Stimulated activated naive CD8-positive, alpha-beta T cell treated with anti-CD3 and anti-CD28 coated beads, Interleukin-15, Interleukin-2, amounts not matched to agents 100 ng/mL and 50 ng/mL, for 24 hours (primary cell): ENCODE measurements at regions not wholly inside any gene's neighbourhood (a gene's known extent, or its start where the extent isn't known, plus 50 kb on each side); places are given as distances from the start of the nearest gene placed in this dataset.

Source experiments
- H3K27ac Mint-ChIP-seq: one replicate; pipeline ENCODE4 v1.8.0; 2021; ENCODE audit warnings: mild to moderate bottlenecking, mixed read lengths
- H3K27me3 Mint-ChIP-seq: one replicate; pipeline ENCODE4 v1.8.0; 2021; ENCODE audit warnings: mixed read lengths
- H3K36me3 Mint-ChIP-seq: one replicate; pipeline ENCODE4 v1.8.0; 2021; ENCODE audit warnings: low read depth, mixed read lengths
- H3K4me1 Mint-ChIP-seq: one replicate; pipeline ENCODE4 v1.8.0; 2021; ENCODE audit warnings: low read depth, mixed read lengths
- H3K4me3 Mint-ChIP-seq: one replicate; pipeline ENCODE4 v1.8.0; 2021; ENCODE audit warnings: mild to moderate bottlenecking, mixed read lengths
- H3K9me3 Mint-ChIP-seq: one replicate; pipeline ENCODE4 v1.8.0; 2021; ENCODE audit warnings: mixed read lengths

DNA sequence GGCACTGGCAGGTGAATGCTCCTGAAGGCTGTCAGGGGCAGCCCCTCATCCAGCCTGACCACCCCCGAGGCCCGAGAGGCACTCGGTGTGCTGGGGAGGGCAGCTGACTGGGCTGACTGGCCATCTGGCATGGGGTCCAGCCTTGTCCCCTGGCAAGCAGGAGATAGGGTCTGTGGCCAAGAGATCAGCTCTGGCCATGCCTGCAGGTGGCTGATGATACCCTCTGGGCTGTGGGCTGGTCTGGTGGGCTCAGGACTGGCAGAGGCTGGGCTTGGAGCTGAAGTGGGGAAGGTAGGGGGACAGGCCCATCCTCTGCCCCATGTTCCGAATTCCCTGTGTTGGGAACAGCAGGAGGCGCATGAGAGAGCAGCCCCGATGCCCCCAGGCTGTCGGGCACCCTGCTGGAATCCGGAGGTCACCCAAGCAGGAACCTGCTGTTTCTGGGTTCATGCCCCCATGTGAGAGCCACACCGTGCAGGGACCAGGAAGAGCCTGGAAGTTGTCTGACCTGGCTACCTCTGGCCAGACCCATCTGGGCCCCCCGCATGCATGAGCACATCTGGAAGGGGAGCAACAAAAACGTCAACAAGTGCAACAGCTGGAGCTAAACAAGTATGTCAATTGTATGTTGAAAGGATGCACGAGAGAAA is 527.0 kb downstream of the TBC1D22A start:
- Mint-ChIP-seq H3K27ac (no peak overlapping the region), H3K4me3 (no peak overlapping the region), H3K9me3 (no peaks in the 10 kb centered on the region), H3K4me1 (no peaks in the 10 kb centered on the region), H3K36me3 (no peaks in the 10 kb centered on the region), H3K27me3 (no peaks in the 10 kb centered on the region)

DNA sequence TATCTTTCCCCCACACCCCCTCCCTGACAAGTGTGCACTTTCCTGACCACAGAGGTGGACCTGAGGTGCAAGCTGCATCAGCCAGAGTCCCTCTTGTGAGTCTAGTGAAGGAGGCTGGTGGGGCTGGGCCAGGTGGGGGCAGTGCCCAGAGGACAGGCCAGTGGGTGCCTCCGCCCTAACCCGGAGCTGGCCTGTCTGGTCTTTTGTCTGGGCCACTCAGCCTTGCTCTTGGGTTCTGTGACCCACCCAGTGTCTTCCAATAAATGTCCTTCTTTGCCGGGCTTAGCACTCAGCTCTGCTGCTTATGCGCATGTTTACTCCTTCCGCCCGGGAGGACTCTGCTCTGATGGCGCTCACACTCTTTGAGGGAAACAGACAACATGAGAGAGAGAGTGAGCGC is 526.2 kb downstream of the TBC1D22A start:
- H3K27ac Mint-ChIP-seq = no peak overlapping the region
- H3K4me3 Mint-ChIP-seq = no peak overlapping the region
- no peaks in the 10 kb centered on the region for H3K27me3 Mint-ChIP-seq
- no peaks in the 10 kb centered on the region for H3K36me3 Mint-ChIP-seq
- no peaks in the 10 kb centered on the region for H3K9me3 Mint-ChIP-seq
- no peaks in the 10 kb centered on the region for H3K4me1 Mint-ChIP-seq

DNA sequence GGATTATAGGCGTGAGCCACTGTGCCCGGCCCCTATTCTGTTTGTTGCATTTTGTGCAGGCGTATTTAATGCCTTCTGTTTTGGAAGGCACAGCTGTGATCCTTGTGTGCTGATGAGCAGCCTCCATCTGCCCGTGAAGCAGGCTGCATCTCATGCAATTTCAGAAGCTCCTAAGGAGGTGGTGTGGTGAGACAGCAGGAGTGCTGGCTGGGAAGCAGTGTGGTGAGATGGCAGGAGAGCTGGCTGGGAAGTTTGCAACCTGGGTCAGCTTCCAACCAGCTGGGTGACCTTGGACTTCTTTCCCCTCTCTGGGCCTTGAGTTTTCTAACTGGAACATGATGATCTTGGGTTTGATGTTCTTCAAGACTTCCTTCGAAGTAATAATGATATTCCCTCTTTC is 525.1 kb downstream of the TBC1D22A start:
- Mint-ChIP-seq H3K27me3 (no peaks in the 10 kb centered on the region), H3K4me1 (no peaks in the 10 kb centered on the region), H3K9me3 (no peaks in the 10 kb centered on the region), H3K27ac (no peak overlapping the region), H3K4me3 (no peak overlapping the region), H3K36me3 (no peaks in the 10 kb centered on the region)

GRCh38 chr22:47286590-47286989 is 524.1 kb downstream of the TBC1D22A start:
- Mint-ChIP-seq H3K36me3 (no peaks in the 10 kb centered on the region), H3K9me3 (no peaks in the 10 kb centered on the region), H3K27ac (no peak overlapping the region), H3K4me1 (no peaks in the 10 kb centered on the region), H3K4me3 (no peak overlapping the region), H3K27me3 (no peaks in the 10 kb centered on the region)

DNA sequence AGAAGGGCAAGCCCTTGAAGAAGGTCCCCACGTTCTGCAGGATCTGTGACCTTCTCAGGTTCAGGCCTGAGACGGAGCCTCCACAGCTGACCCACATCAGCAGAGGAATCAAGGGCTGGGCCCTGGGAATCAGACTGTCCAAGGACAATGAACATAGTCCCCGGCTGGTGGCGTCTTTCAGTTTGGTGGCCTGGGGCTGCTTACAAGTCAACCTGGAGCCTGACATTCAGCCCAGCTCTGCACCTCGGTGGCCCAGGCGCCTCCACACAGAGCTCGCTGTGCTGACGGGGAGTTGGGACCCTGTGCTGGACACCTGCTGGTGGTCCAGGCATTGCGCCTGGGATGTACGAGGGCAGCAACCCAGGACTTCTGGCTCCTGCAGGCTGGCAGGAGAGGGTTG is 523.5 kb downstream of the TBC1D22A start:
- no peaks in the 10 kb centered on the region for H3K4me1 Mint-ChIP-seq
- no peaks in the 10 kb centered on the region for H3K36me3 Mint-ChIP-seq
- H3K9me3 Mint-ChIP-seq = no peaks in the 10 kb centered on the region
- no peaks in the 10 kb centered on the region for H3K27me3 Mint-ChIP-seq
- no peak overlapping the region for H3K27ac Mint-ChIP-seq
- no peak overlapping the region for H3K4me3 Mint-ChIP-seq

- H3K27ac Mint-ChIP-seq = no peak overlapping the region
- no peaks in the 10 kb centered on the region for H3K4me1 Mint-ChIP-seq
- no peaks in the 10 kb centered on the region for H3K27me3 Mint-ChIP-seq
- H3K4me3 Mint-ChIP-seq = no peak overlapping the region
- H3K9me3 Mint-ChIP-seq = no peaks in the 10 kb centered on the region
- H3K36me3 Mint-ChIP-seq = no peaks in the 10 kb centered on the region
Measured at GRCh38 chr22:47284822-47285221, 522.4 kb downstream of the TBC1D22A start.

- Mint-ChIP-seq H3K27me3 (no peaks in the 10 kb centered on the region), H3K9me3 (no peaks in the 10 kb centered on the region), H3K36me3 (no peaks in the 10 kb centered on the region), H3K27ac (no peak overlapping the region), H3K4me3 (no peak overlapping the region), H3K4me1 (no peaks in the 10 kb centered on the region)
Measured at GRCh38 chr22:47284360-47284759, 521.9 kb downstream of the TBC1D22A start.

GRCh38 chr22:47283616-47284270 is 521.3 kb downstream of the TBC1D22A start:
- no peaks in the 10 kb centered on the region for H3K36me3 Mint-ChIP-seq
- H3K4me1 Mint-ChIP-seq = no peaks in the 10 kb centered on the region
- H3K27me3 Mint-ChIP-seq = no peaks in the 10 kb centered on the region
- no peak overlapping the region for H3K27ac Mint-ChIP-seq
- no peak overlapping the region for H3K4me3 Mint-ChIP-seq
- no peaks in the 10 kb centered on the region for H3K9me3 Mint-ChIP-seq

DNA sequence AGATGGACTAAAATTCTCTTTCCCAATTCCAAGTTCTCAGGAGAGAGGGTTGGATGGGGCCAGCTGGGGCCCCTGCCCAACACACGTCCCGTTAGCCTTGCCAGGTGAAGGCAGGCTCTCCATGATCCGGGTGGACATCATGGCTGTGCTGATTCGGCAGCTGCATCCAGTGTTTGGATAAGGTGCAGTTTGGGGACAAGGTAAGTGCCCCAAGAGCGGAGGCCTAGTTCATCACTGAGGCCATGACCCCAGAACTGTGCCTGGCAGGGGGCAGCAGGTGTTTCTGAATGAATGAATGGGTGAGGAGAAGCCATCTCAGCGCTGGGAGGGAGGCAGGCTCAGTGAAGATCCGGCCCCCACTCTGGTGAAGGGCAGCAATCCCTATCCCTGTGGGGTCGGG is 520.4 kb downstream of the TBC1D22A start:
- Mint-ChIP-seq H3K27me3 (peaks cover 3% of the 10 kb centered on the region), H3K9me3 (no peaks in the 10 kb centered on the region), H3K27ac (no peak overlapping the region), H3K4me3 (no peak overlapping the region), H3K36me3 (no peaks in the 10 kb centered on the region), H3K4me1 (no peaks in the 10 kb centered on the region)

GRCh38 chr22:47282366-47282765 is 519.9 kb downstream of the TBC1D22A start:
- H3K36me3 Mint-ChIP-seq = no peaks in the 10 kb centered on the region
- no peak overlapping the region for H3K27ac Mint-ChIP-seq
- no peaks in the 10 kb centered on the region for H3K9me3 Mint-ChIP-seq
- H3K4me3 Mint-ChIP-seq = no peak overlapping the region
- no peaks in the 10 kb centered on the region for H3K4me1 Mint-ChIP-seq
- H3K27me3 Mint-ChIP-seq = peaks cover 7% of the 10 kb centered on the region

DNA sequence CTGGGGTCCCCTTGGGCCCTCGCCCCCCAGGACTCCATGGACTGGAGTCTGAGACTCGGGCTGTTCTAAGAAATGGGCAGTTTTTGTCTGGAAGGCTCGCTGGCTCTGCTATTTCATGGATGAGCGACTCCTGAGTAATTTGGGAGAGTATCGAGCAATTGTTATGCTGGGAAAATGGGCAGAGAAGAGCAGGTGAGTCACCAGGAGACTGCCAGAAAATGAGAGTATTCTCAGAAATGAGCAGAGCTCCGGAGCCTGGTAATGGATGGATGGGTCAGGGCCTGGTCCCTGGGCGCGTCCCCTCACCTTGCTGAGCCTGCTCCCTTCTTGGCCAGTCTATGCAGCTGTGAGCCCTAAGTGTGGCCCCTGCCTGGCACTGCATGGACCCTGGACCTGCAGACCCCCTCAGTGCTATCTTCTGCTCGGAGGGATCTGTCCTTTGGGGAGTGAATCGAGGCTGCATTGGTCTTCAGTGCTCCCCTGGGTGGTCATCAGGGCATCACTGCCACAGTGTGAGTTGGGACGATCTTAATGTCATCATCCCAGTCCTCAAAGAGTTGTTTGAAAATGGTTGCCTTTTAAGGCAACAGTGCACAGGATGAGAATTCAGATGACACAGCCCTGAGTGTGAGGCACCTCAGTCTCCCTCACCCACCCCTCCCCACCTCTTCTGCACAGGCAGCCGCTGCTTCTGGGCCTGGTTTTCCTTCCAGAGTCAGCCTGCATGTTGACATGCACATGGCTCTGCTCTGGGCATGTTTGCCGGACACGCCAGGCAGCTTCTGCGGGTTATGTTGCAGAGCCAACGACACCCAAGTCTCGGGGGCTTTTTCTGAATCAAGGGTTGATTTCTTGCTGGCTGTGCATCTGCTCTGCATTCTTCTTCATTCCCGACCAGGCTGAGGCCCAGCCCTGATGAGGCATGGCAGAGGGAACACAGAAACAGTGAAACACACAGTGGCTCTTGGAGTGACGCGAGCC is 519.0 kb downstream of the TBC1D22A start:
- Mint-ChIP-seq H3K9me3 (no peaks in the 10 kb centered on the region), H3K4me1 (no peaks in the 10 kb centered on the region), H3K4me3 (no peak overlapping the region), H3K27ac (no peak overlapping the region), H3K36me3 (no peaks in the 10 kb centered on the region), H3K27me3 (peaks cover 11% of the 10 kb centered on the region)

DNA sequence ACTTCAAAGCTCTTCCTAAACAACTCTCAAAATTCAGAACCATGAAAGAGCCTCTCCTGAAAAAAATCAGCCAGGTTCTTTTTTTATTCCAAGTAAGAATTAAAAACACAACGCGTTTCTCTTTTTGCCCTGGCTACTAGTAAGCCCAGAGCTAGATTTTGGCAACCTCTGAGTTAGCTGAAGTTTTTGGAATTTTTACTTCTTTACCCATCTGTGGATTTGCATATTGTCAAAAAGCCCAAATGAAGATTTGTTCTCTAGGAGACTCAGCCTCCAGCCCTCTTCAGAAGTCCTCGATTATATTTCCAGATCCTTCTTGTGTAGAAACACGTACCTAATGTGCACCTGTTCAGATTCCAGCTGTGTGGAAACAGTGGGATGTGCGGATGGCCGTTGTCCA is 517.9 kb downstream of the TBC1D22A start:
- H3K27me3 Mint-ChIP-seq = peaks cover 14% of the 10 kb centered on the region
- H3K27ac Mint-ChIP-seq = no peak overlapping the region
- no peaks in the 10 kb centered on the region for H3K36me3 Mint-ChIP-seq
- H3K9me3 Mint-ChIP-seq = no peaks in the 10 kb centered on the region
- H3K4me3 Mint-ChIP-seq = no peak overlapping the region
- H3K4me1 Mint-ChIP-seq = no peaks in the 10 kb centered on the region

DNA sequence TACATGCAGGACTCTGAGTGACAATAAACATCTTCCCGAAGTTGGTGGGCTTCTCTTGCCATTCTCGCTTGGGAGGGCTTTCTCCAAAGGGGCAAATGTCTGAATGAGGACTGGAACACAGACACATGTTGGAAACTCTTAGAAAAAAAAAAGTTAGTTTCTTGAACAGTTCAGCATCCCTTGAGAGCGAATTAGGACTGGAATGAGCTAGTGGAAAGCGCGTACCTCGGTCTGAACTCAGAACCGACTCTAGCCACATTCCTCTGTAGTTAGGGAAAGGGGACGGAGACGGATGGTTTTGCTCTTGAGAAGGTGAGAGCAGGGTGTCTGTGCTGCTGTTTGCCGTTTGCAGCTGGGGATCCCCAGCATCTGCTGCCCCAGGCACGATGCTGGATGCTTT is 517.3 kb downstream of the TBC1D22A start:
- H3K27ac Mint-ChIP-seq = no peak overlapping the region
- H3K9me3 Mint-ChIP-seq = no peaks in the 10 kb centered on the region
- H3K4me1 Mint-ChIP-seq = no peaks in the 10 kb centered on the region
- no peaks in the 10 kb centered on the region for H3K36me3 Mint-ChIP-seq
- H3K27me3 Mint-ChIP-seq = peaks cover 14% of the 10 kb centered on the region
- H3K4me3 Mint-ChIP-seq = no peak overlapping the region

DNA sequence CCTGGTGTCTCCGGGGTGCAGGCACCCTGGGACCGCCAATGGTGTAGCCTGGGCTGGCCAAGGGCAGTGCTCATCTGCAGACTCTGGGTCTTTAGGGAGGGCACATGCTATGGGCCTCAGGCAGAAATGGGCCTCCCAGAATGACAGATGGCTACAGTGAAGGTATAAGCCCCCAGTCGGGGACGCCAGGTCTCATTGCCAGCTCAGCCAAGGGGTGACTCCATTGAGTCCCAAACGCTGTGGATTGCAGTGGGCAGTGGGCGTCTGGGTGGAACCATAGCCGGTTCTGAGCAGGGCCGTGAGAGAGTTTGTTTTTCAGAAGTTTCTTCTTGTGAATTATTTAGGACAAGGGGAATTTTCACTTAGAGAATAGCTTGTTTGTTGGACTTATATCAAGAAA is 516.9 kb downstream of the TBC1D22A start:
- Mint-ChIP-seq H3K36me3 (no peaks in the 10 kb centered on the region), H3K9me3 (no peaks in the 10 kb centered on the region), H3K4me1 (no peaks in the 10 kb centered on the region), H3K27me3 (peaks cover 14% of the 10 kb centered on the region), H3K27ac (no peak overlapping the region), H3K4me3 (no peak overlapping the region)

DNA sequence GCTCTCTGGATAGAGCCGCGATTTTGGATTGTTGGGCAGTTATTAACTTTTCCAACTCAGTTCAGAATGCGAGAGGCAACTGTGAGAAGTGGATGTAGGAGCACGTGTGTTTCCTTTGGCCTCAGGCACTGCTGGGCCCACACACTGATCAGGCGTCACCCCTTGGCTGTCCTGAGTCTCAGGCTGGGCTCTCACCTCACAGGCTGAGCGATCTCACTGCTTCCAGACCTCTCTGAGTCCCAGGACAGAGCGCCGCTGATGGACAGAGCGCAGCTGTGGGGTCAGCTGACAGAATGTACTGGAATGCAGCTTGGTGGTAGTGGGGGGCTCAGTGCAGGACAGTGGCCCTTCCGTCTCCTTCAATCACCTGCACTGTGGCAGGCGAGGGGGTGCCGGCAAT is 516.2 kb downstream of the TBC1D22A start:
- Mint-ChIP-seq H3K9me3 (no peaks in the 10 kb centered on the region), H3K4me3 (no peak overlapping the region), H3K4me1 (no peaks in the 10 kb centered on the region), H3K27ac (no peak overlapping the region), H3K27me3 (peaks cover 14% of the 10 kb centered on the region), H3K36me3 (no peaks in the 10 kb centered on the region)
